ENCODE measurements at regions not wholly inside any gene's neighbourhood (a gene's known extent, or its start where the extent isn't known, plus 50 kb on each side); places are given as distances from the start of the nearest gene placed in this dataset.

DNA sequence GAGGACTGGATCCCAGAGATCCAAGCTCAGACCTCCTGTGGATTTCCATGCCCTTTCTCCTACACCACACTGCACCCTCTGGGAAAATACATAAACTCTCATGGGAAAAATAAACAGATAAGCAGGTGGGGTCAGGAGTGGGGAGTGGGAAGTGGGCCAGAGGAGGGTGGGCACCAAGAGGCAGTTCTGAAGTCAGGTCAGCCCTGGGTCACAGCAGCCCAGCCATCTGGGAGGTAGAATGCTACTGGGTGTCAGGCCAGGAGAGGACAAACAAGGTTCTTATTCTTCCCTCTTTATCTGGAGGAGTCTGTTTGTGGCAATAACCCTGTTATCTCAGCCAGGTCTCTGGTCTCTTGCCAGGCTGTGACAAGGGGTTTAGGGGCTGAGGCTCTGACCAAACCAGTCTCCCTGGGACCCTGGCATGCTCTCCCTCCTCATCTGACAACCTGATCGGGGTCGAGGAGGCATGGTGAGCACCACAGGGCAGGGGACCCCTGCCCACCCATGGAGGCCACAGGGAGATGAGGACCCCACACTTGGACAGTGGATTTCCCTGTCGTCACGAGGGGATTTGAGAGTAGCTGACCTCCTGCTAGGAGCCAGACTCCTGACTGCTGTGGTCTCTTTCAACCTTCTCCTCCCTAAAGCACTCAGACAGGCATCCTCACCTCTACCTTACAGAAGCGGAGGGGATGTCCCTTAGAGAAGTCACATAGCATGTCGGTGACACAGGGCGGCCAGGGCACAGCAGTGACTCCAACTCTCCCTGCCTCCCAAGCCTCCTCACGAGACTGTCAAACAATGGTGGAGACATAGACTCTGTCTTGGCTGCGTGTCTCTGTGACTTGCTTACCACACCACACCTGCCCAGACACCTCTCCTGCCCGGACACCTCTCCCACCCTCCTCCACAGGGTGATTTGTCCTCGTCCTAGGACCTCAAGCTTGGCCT, 51.3 kb upstream of the IFFO2 start:
- no peak for DNase-seq (ENCODE audit: low read depth in 2 of 2)
- no peaks in the 10 kb centered on the region for H3K36me3 ChIP-seq (ENCODE audit: control insufficient read depth, insufficient read depth, low read length)
- no peaks in the 10 kb centered on the region for H3K79me2 ChIP-seq (ENCODE audit: control insufficient read depth, insufficient read depth, low read length)
- H2AFZ ChIP-seq (ENCODE audit: low read length), result no peak overlapping the region
- no peak overlapping the region for H3K27ac ChIP-seq (ENCODE audit: insufficient read depth, low read length)
- no peak overlapping the region for H3K4me2 ChIP-seq (ENCODE audit: extremely low read depth, insufficient read depth, low read length)
- H3K4me1 ChIP-seq (ENCODE audit: control insufficient read depth, extremely low read depth, insufficient read depth, low read length), result peaks cover 36% of the 10 kb centered on the region
- no peak for TF ChIP-seq EZH2 (IDR thresholded peaks at IDR 0.05; ENCODE audit: low read length, missing control alignments)
- TF ChIP-seq, protein P1, sequence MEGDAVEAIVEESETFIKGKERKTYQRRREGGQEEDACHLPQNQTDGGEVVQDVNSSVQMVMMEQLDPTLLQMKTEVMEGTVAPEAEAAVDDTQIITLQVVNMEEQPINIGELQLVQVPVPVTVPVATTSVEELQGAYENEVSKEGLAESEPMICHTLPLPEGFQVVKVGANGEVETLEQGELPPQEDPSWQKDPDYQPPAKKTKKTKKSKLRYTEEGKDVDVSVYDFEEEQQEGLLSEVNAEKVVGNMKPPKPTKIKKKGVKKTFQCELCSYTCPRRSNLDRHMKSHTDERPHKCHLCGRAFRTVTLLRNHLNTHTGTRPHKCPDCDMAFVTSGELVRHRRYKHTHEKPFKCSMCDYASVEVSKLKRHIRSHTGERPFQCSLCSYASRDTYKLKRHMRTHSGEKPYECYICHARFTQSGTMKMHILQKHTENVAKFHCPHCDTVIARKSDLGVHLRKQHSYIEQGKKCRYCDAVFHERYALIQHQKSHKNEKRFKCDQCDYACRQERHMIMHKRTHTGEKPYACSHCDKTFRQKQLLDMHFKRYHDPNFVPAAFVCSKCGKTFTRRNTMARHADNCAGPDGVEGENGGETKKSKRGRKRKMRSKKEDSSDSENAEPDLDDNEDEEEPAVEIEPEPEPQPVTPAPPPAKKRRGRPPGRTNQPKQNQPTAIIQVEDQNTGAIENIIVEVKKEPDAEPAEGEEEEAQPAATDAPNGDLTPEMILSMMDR (conservative IDR thresholded peaks at IDR 0.05 in 1 of 2, IDR thresholded peaks at IDR 0.05 in 1 of 2; ENCODE audit: low read depth in 1 of 2, low read length in 2 of 2), result no peak
- no peak overlapping the region for H3K9ac ChIP-seq (ENCODE audit: insufficient read depth, low read length)
- no peaks in the 10 kb centered on the region for H3K9me3 ChIP-seq (ENCODE audit: control insufficient read depth, insufficient read depth, low read depth, low read length)
- H3K27me3 ChIP-seq (ENCODE audit: control insufficient read depth, insufficient read depth, low read length), result no peaks in the 10 kb centered on the region
- no peaks in the 10 kb centered on the region for H4K20me1 ChIP-seq (ENCODE audit: control insufficient read depth, extremely low read depth, insufficient read depth, low read length)
- H3K4me3 ChIP-seq (replicated peaks in 1 of 4; ENCODE audit: control extremely low read depth in 1 of 4, insufficient read depth in 1 of 4, low read depth in 3 of 4, low read length in 4 of 4), result no peak overlapping the region

DNA sequence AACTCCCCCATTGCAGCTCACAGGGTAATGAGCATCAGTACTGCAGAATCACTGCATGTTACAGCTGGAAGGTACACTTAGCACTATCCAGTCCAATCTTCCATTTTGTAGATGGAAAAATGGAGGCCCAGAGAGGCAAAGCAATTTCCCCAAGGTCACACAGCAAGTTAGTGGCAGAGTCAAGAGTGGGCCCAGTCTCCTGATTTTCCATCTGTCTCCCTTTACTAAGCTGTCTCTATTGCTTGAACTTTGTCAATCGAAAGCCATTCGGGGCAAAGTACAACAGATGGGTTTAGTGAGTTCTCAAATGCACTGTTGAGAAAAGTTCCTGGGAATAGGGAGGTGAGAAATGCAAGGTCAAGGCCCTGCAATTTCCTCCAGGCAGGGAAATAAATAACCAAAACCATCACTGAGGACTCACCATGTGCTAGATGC, 50.4 kb upstream of the IFFO2 start:
- no peaks in the 10 kb centered on the region for H3K36me3 ChIP-seq (ENCODE audit: control insufficient read depth, insufficient read depth, low read length)
- no peak overlapping the region for H3K9ac ChIP-seq (ENCODE audit: insufficient read depth, low read length)
- no peak overlapping the region for H3K27ac ChIP-seq (ENCODE audit: insufficient read depth, low read length)
- H3K4me2 ChIP-seq (ENCODE audit: extremely low read depth, insufficient read depth, low read length), result no peak overlapping the region
- no peak overlapping the region for H2AFZ ChIP-seq (ENCODE audit: low read length)
- no peaks in the 10 kb centered on the region for H3K27me3 ChIP-seq (ENCODE audit: control insufficient read depth, insufficient read depth, low read length)
- H3K4me1 ChIP-seq (ENCODE audit: control insufficient read depth, extremely low read depth, insufficient read depth, low read length), result peaks cover 32% of the 10 kb centered on the region
- H3K79me2 ChIP-seq (ENCODE audit: control insufficient read depth, insufficient read depth, low read length), result no peaks in the 10 kb centered on the region
- no peaks in the 10 kb centered on the region for H4K20me1 ChIP-seq (ENCODE audit: control insufficient read depth, extremely low read depth, insufficient read depth, low read length)
- no peaks in the 10 kb centered on the region for H3K9me3 ChIP-seq (ENCODE audit: control insufficient read depth, insufficient read depth, low read depth, low read length)
- TF ChIP-seq, protein P1 (conservative IDR thresholded peaks at IDR 0.05 in 1 of 2, IDR thresholded peaks at IDR 0.05 in 1 of 2; ENCODE audit: low read depth in 1 of 2, low read length in 2 of 2), result no peak
- no peak for TF ChIP-seq EZH2 (IDR thresholded peaks at IDR 0.05; ENCODE audit: low read length, missing control alignments)
- no peak overlapping the region for H3K4me3 ChIP-seq (replicated peaks in 1 of 4; ENCODE audit: control extremely low read depth in 1 of 4, insufficient read depth in 1 of 4, low read depth in 3 of 4, low read length in 4 of 4)
- DNase-seq (ENCODE audit: low read depth in 2 of 2), result peak in 1 of 2 donors; percentile 31
